Eye (tissue), 1 donor: ENCODE measurements at regions not wholly inside any gene's neighbourhood (a gene's known extent, or its start where the extent isn't known, plus 50 kb on each side); places are given as distances from the start of the nearest gene placed in this dataset.

Experiments used
- DNase-seq: peaks from one replicate; pipeline ENCODE4 v3.0.0-alpha.2; 2015

DNA sequence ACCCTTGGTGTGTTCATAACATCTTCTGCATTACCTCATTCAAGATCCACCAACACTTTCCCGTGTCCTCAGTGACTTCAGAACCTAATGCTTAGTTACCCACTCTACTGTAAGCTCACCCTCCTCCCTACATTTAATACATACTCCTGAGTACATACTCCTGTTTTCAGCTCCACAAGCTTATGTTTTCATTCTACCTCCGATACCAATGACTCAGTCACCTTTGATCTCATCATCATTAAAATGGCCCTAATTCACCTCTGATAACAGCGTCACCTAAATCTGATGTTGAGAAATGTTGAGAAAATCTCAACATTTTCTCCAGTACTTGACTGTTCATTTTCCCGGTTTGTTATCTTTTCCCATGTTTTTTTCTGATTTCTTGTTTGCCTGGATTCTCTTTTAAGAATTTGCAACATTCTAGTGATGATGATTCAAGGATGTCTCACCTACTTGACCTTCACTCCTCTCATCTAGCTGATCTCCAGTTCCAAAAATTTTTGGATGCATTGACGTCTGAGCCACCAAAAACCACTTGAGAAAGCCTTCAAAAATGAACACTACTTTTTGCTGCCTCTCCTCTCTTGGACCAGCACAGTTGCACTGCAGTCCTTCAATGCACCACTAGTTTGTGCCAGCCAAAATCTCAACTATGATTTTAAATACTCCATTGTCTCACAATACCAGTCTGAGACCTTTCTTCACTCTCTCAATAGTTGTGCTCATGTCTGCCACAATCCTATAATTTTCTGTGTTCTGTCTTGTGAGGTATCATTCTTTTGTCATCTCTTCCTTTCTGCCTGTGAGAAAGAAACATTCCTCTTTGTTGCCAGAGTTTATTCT, 220.7 kb upstream of the SEMA6D start:
- no peak for DNase-seq

GRCh38 chr15:47500842-47501241, 216.5 kb upstream of the SEMA6D start:
- DNase-seq, result no peak

GRCh38 chr15:47502041-47502440, 215.3 kb upstream of the SEMA6D start:
- DNase-seq, result no peak

- DNase-seq, result no peak
Measured at GRCh38 chr15:47503876-47504275, 213.4 kb upstream of the SEMA6D start.

GRCh38 chr15:47504624-47505256, 212.6 kb upstream of the SEMA6D start:
- DNase-seq, result no peak

DNA sequence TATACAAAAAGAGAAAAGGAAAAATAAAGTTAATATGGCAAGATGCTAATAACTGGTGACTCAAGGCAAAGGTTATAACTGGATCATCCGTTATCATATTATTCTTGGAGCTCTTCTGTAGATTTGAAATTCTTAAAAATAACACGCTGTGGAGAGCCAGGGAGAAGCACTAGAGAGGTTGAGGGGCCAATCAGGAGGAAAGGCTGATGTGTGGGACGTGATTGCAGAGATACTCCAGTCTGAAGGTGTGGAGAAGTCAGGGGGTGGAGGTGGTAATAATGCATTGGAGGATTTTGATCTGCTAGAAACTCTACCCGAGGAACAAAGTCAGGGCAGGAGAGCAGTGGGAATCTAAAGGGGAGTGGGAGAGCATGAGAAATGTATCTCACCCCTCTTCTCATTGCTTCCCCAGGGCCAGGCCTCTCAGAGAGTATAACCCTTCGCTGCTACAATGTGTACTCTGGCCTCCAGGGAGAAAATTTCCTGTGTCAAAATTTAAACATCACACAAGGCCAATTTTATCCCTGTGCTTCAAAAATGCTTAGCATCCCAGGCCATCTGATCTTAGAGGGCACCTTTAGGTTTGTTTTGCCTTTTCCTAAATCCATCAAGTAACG, 211.5 kb upstream of the SEMA6D start:
- DNase-seq, result no peak

- DNase-seq, result peak; percentile 74
Measured at GRCh38 chr15:47506329-47507100, 210.8 kb upstream of the SEMA6D start.

GRCh38 chr15:47507221-47507985, 209.9 kb upstream of the SEMA6D start:
- DNase-seq, result no peak

DNA sequence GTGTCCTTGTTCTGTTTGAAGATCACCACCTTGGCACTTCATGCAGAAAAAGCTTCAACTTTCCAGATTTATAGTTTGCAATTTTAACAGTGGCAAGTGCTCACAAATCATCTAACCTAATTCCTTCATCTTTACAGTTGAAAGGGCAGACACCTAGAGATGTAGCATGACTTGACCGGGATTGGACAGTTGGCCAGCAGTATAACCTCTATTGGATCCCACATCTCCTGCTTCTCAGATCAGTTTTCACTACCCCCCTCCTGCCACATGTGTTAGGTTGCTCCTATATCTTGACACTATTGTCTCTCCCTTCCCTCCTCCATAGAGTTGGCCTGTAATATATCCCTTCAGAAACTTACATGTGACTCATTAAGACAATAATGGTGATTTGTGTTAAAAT, 206.0 kb upstream of the SEMA6D start:
- DNase-seq, result no peak

DNA sequence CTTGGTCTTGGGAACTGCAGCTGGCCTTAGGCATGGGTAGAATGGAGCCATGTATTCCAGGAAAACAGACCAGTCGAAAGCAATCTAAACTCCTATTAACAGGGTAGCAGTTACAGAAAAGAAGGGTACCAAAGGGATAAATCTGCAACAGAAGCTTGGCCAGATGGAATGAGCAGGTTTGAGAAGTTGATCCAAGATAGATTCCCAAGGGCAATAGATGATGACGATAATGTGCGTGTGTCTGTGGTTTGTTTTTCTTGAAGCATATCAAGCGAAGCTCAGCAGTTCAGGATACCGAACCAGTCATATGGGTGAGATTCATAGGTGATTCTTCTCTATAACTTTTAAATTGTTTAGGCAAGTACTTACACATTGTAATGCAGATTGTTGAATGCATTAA, 203.8 kb upstream of the SEMA6D start:
- no peak for DNase-seq

DNA sequence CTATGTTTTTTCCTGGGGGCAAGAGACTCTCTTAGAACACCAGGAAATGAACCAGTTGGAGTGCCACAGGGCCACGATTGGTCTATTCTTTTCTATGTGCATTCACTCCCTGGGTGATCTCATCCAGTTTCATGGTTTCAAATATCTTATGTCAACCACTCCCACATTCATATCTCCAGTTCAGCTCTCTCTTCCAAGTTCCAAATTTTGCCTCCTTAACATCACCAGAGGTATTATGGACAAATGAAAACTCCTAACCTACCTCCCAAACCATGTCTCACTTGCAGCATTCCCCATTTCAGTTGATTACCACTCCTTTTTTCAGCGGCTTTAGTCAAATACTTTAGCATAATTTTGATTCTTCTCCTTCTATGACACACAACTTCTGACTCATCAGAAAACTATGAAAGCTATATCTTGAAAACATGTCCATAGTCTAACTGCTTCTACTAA, 203.1 kb upstream of the SEMA6D start:
- no peak for DNase-seq

DNA sequence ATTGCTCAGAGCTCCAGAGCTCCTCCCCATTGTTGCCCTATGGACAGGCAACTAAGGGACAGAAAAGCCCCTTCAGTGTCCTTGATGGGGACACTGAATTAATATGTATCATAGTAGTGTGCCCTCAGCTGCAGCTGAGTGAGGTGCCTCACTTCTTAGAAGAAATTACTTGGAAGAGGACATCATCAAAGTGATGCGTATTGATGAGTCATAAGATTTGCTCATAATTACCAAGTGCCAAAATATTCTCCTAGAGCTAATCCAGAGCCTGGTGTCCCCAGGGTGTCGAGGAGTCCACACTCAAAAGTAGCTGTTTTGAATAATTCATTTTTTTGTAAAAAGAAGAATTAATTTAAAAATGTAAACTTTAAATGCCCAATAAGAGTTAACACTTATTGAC, 200.7 kb upstream of the SEMA6D start:
- no peak for DNase-seq

DNA sequence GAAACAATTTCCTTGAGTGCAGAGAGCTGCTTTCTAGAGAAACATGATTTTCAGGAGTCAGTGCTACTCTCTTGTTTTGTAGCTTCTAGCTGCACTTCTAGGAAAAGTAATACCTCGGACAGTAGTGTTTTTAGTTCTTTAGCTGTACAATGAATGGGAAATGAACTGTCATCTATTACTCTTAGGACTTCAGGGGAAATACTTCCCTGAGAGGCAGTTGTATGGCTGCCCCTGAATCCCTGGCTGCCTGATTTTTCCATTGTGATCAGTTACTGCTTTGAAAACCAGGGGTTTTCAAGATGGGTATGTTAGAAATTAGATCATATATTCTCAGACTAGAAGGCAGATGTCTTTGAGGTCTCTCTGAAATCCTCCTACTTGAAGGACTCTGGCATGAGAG, 200.3 kb upstream of the SEMA6D start:
- no peak for DNase-seq

DNA sequence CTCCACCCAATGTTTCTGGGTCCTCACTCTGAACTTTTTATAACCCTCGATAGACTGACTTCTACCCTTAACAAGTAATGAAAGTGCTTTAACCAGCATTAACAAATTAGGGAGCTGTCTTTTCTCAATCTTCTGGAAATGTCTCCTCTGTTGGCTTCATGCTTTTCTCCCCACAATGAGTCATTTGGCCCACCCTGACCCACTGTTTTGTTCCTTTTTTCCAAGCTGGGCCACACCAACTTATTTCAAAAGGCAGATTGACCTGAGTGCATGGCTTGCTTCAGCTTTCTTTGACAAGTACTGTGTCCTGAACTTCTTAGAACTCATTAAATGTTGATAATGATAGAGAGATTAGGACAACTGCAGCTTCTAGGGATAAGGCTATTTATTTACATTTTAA, 199.6 kb upstream of the SEMA6D start:
- no peak for DNase-seq

DNA sequence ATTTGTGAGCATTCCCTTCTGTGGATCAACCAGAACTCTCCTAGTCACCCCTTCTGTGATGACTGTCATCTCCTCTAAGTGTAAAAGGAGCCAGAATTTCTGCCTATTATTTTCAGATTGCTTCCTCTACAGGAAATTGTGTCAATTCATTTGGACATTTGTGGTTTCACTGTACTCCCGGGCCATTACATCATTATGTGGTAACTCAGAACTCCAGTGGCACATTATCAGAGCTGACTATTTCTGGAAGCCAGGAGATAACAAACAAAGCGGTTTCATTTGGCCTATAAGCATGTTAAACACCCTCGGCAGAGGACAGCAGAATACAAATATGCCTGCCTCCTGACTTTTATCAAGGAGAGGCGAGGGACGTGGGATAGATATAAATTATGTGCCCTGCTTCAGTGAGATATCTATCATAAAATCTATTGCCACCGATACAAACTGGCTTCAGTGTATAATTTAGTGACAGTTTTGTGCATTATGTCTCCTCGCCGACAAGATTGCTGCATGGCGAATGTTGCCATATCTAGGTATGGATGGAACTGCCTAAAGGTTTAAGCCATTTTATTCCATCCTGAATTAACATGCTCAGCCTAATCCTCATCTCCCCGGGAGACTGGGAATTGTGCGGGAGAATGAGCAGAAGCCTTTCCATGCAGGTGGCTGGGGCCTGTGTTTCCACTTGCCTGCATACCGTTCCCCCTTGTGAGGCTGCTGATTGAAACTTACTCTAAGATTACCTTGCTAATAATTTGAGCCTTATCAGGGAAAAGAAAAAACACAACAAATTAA, 193.4 kb upstream of the SEMA6D start:
- DNase-seq, result no peak

DNA sequence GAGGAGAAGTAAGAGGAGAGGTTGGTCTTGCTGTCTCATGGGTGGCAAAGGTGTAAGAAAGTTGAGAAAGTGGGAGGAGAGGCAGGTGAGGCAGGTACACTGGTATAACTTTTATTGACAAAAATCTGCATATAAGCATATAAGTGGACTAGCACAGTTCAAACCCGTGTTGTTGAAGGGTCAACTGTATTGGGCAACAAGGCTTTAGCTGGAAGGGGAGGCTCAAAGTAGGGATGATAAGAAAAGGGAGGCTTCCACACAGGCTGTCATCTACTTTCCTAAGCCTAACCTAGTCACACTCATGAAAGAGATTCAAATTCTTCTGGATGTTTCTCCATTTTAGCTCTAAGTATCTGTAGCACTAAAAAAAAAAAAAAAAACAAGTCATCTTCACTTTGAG, 188.1 kb upstream of the SEMA6D start:
- no peak for DNase-seq

GRCh38 chr15:47534673-47535072, 182.6 kb upstream of the SEMA6D start:
- no peak for DNase-seq

DNA sequence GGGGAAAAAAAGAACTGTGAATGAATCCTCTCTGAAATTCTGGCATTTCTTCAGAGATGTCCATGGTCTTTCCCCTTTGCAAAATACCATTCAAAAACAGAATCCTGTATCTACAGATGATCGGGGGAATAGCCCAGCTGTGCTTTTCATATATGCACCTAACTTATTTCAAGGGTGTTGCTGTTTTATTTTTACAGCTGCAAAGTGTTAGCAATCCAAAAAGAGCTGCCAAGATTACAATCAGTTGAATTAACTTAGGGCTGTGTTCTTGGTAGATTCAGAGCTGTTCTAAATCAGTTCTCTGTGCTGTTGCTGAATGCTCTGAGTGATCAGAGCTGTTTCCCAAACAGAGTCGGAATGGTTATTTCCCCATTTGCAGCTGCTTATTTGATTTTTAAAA, 175.7 kb upstream of the SEMA6D start:
- DNase-seq, result peak; percentile 38

DNA sequence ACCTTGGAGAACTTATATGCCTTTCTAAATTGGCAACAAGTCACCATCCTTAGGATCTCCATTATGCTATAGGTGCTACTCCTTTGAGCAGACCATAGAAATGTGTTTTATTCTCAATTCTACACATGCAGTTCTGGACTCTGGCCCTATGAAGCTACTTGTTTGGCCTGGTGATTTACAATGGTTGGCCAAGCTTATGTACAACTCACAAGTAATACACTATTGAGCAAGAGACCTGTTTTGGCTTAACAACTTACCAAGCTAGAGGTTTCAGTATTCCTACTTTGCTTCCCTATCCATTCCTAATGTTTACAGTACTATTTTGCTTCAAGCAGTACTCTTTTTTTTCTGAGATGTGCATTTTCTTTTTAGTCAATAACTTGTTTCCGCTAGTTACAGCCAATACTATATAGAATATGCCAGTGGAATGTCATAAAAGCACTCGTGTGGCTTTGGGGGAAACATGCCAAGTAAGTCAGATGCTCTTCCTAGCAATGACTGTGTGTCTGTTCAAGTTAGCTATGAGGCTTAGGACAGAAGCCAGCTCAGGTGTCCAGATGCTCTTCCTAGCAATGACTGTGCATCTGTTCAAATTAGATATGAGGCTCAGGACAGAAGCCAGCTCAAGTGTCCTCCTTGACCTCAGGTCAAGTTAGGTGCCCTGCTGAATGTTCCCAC, 174.9 kb upstream of the SEMA6D start:
- no peak for DNase-seq

DNA sequence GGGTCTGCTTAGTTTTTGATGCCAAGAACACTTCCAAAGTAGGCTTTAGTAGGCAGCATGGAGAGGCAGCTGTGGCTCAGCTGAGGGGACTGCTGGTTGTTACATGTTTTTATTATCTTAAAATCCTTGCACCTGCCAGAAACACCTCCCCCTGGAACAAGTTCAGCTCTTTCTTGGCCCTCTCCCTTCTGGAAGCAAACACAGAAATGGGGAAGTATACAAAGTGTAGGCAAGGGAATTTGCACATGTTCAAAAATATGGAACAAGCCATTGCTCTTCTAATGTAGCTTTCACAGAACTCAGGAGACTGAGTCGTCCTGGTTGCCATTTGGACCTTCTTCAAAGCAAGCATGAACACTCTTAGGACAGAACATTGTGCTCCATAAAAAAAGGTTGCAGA, 169.1 kb upstream of the SEMA6D start:
- DNase-seq, result no peak

- no peak for DNase-seq
Measured at GRCh38 chr15:47548986-47549385, 168.3 kb upstream of the SEMA6D start.
